Stimulated activated memory B cell treated with anti-CD40 and anti-IgM and Interleukin-4, amounts not matched to agents 10 μg/mL and 1 μg/mL and 100 μg/mL, for 72 hours (primary cell): ENCODE measurements at regions not wholly inside any gene's neighbourhood (a gene's known extent, or its start where the extent isn't known, plus 50 kb on each side); places are given as distances from the start of the nearest gene placed in this dataset.
A peak's percentile ranks its signal among the peaks of the same experiment; 100 is the strongest.
"Not testable (repeated sequence)": the region's sequence is repeated elsewhere in the genome, so short reads cannot be mapped to it uniquely, and the experiment has no call there.

ENCODE experiments used
- ATAC-seq: fragments of 150-1000 bp; cut with Tn5 transposase; 2 replicates; pipeline ENCODE4 v1.10.0; 2021
- H3K27ac Mint-ChIP-seq: one replicate; pipeline ENCODE4 v1.8.0; 2022; ENCODE audit warnings: mild to moderate bottlenecking, mixed read lengths
- H3K27me3 Mint-ChIP-seq: one replicate; pipeline ENCODE4 v1.8.0; 2022; ENCODE audit warnings: mixed read lengths
- H3K36me3 Mint-ChIP-seq: one replicate; pipeline ENCODE4 v1.8.0; 2022; ENCODE audit warnings: mixed read lengths
- H3K4me1 Mint-ChIP-seq: one replicate; pipeline ENCODE4 v1.8.0; 2022; ENCODE audit warnings: mixed read lengths
- H3K4me3 Mint-ChIP-seq: one replicate; pipeline ENCODE4 v1.8.0; 2022; ENCODE audit warnings: mild to moderate bottlenecking, moderate library complexity, mixed read lengths
- H3K9me3 Mint-ChIP-seq: one replicate; pipeline ENCODE4 v1.8.0; 2022; ENCODE audit warnings: mixed read lengths

DNA sequence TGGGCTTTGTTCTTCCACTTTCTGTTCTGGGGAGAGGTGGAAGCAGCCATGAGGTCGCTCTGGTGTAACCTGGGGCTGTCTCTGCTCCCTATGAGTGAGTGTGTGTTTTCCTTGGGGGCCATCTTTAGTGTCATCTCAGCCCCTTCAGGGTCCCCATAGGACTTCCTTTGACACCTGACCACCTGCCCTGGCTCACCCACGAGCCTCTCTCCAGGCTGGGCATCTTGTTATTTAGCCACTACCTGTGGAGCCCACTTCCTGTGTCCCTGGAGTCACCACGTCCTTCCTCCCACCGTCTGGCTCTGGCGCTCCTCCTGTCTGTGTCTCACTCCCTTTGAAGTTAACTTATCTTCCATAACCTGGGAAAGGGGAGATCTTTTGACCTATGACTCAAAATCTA is 176.0 kb downstream of the UXS1 start:
- Mint-ChIP-seq H3K27me3 (no peaks in the 10 kb centered on the region), H3K27ac (no peak overlapping the region), H3K9me3 (no peaks in the 10 kb centered on the region), H3K4me3 (no peak overlapping the region), H3K4me1 (no peaks in the 10 kb centered on the region), H3K36me3 (no peaks in the 10 kb centered on the region)
- no peak for ATAC-seq

DNA sequence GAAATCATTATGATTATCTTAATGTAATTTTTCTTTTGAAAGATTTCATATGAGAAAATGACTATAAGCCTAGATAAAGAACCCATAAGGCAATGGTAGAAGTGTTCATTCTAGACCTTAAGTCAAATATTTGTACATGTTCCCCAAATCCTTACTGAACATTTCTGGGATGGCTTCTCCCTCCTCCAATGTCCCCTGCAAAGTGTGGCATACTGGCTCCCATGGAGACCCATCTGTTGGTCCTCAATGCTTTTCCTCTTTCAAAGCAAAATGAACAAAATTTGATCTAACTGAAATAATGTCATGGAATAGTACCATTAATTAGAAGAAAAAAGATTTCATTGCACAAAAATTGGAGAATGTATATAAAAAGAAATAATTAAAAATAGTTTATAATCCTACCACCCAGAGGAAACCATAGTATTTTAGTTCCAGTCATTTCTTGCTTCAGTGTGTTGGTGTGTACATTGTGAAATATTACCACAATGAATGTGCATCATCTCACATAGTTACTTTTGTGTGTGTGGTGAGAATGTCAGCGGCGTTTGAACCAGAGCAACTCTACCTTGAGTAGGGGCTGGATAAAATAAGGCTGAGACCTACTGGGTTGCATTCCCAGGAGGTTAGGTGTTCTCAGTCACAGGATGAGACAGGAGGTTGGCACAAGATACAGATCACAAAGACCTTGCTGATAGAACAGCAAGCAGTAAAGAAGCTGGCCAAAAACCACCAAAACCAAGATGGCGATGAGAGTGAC is 181.3 kb downstream of the UXS1 start:
- peaks cover 5% of the 10 kb centered on the region for H3K9me3 Mint-ChIP-seq
- H3K4me3 Mint-ChIP-seq = no peak overlapping the region
- H3K27me3 Mint-ChIP-seq = no peaks in the 10 kb centered on the region
- no peak for ATAC-seq
- H3K36me3 Mint-ChIP-seq = no peaks in the 10 kb centered on the region
- H3K4me1 Mint-ChIP-seq = no peaks in the 10 kb centered on the region
- H3K27ac Mint-ChIP-seq = no peak overlapping the region

DNA sequence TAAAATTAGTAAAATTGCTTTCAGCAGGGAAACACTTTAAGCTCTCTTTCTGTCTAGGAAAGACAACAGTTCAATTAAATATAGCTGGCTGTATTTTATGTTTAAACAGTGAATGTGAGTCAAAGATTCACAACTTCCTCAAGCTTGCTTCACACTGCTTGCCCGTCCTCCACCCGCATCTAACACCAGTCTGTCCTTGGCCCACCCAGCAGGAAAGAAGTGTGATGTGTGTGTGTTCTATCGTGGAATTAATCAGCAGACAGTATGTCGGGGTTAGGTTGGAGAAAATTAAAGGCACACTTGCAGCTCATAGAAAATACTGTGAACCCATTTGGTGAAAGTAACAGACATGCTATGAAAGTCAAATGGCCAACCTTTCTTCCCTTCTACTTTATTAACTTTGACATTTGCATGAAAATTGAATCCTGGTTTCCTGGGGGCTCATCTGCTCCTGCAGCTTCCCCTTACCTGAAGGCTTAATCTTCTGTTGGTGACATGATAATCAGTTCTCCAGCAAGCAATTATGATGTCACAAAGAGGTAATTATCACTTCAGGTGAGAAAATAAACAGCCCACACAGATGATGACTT is 182.0 kb downstream of the UXS1 start:
- Mint-ChIP-seq H3K4me1 (no peaks in the 10 kb centered on the region), H3K27me3 (no peaks in the 10 kb centered on the region), H3K36me3 (peaks cover 1% of the 10 kb centered on the region), H3K9me3 (peaks cover 7% of the 10 kb centered on the region), H3K4me3 (no peak overlapping the region), H3K27ac (no peak overlapping the region)
- no peak for ATAC-seq

DNA sequence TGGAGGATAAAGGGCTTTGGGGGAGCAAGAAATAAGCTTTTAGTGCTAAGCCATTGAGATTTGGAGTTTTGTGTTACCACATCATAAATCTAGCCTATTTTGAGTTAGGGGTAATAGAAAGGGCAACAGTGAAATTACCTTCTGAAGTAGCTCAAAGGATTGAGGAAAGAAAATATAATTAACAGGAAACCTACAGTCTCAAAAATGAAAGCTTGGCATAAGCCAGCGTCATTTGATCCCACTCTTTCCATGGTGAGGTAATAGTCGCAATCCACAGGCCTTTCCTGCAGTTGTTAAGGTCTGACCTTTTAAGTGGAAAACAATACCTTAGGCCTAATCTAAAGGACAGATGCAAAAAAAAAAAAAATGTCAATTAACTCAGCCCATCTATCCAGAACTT is 182.7 kb downstream of the UXS1 start:
- Mint-ChIP-seq H3K4me1 (no peaks in the 10 kb centered on the region), H3K27me3 (no peaks in the 10 kb centered on the region), H3K9me3 (peaks cover 13% of the 10 kb centered on the region), H3K4me3 (no peak overlapping the region), H3K27ac (no peak overlapping the region), H3K36me3 (peaks cover 8% of the 10 kb centered on the region)
- ATAC-seq = no peak

DNA sequence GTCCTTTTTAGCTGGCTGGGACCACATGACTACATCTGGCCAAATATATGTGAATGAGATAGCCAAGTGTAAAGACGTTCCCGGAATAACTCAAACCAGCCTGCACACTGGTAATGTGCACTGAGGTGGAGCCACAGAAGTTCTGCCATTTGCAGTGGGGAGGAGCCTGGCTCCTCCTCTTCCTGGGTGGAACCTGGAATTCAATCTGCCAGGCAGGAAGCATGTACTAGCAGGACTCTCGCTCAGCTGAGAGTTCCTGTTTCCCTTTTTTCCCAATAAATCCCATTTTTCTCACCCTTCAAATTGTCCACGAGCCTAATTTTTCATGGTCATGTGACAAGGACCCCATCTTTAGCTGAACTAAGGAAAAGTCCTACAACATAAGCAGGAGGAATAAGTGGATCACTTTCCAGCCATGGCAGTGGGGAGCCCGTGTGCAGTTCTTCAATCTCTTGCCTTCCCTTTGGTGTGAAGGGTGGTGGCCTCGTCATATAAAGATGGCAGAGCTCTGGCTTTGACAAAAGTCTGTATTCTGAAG is 183.2 kb downstream of the UXS1 start:
- Mint-ChIP-seq H3K36me3 (peaks cover 8% of the 10 kb centered on the region), H3K4me3 (no peak overlapping the region), H3K27me3 (no peaks in the 10 kb centered on the region), H3K27ac (no peak overlapping the region), H3K9me3 (peaks cover 17% of the 10 kb centered on the region), H3K4me1 (no peaks in the 10 kb centered on the region)
- ATAC-seq = no peak

DNA sequence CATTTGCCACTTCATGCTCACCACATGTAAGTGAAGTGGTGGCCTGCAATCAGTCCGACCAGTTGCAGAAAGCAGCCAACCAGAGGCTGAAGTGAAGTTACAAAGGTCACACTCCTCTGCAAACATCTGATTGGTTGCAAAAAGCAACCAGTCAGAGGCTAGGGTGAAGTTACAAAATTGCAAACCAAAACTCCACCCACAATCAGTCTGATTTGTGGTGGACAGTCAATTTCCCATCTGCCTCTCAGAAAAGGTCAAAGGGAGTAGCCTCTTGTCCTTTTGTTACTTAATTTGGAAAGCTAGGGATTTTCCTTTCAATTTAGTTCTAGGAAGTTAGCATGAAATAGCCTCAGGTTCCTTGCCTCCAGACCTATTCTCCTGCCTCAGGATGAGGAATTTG is 185.0 kb downstream of the UXS1 start:
- Mint-ChIP-seq H3K9me3 (peaks cover 25% of the 10 kb centered on the region), H3K27ac (no peak overlapping the region)

DNA sequence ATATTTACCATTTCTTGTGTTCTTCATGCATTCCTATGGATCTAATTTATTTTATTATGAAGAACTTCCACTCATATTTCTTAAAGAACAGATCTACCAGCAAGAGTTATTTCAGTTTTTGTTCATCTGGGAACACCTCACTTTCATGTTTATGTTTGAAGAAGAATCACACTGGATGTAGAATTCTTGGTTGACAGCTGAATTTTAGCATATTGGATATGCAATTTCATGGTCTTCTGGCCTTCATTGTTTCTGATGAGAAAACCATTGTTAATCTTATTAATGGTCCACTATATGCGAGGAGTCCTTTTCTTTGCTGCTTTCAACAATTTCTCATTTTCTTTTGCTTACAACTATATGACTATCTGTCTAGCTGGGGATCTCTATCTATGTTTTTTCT is 189.2 kb downstream of the UXS1 start:
- Mint-ChIP-seq H3K9me3 (peaks cover 35% of the 10 kb centered on the region), H3K27ac (no peak overlapping the region), H3K4me3 (no peak overlapping the region), H3K4me1 (no peaks in the 10 kb centered on the region), H3K27me3 (no peaks in the 10 kb centered on the region), H3K36me3 (peaks cover 14% of the 10 kb centered on the region)
- ATAC-seq = no peak

More for the DNA sequence above, 185.0 kb downstream of the UXS1 start:
- H3K36me3 Mint-ChIP-seq = peaks cover 8% of the 10 kb centered on the region
- H3K4me3 Mint-ChIP-seq = no peak overlapping the region
- H3K4me1 Mint-ChIP-seq = no peaks in the 10 kb centered on the region
- no peaks in the 10 kb centered on the region for H3K27me3 Mint-ChIP-seq
- ATAC-seq = no peak

DNA sequence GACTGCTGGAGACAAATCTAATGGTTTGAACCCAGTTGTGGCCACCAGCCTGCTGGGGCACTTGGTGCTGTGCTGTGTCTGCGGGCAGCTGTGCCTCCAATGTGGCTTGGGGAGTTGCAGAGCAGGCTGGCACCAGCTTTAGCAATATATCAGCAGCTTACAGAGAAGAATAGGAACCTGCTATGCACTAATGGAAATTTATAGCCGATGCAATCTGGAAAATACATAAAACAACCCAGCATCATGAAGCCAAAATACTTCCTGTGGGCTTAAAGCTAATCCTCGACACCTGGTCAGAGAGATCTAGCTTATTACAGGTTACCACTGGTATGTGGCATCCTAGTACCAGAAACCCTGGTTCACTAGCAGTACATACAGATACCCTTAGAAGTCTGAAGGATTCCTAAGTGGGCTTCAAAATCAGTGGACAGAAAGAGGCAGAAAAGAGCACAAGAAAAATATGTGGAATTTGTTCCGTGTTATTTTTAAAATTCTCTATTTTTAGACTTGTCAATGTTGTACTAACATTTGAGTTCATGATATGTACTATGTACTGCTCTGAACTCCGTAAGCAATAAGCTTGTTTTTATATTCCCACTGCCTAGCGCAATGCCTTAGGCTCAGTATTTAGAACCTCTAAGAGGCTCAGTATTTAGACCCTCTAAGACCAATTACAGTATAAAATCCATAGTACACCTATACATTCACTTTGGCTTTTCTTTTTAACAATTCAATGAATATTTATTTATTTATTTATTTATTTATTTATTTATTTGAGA is 194.7 kb downstream of the UXS1 start:
- Mint-ChIP-seq H3K9me3 (peaks cover 23% of the 10 kb centered on the region), H3K4me3 (no peak overlapping the region), H3K36me3 (peaks cover 5% of the 10 kb centered on the region), H3K27ac (no peak overlapping the region), H3K27me3 (no peaks in the 10 kb centered on the region), H3K4me1 (no peaks in the 10 kb centered on the region)
- ATAC-seq = no peak

DNA sequence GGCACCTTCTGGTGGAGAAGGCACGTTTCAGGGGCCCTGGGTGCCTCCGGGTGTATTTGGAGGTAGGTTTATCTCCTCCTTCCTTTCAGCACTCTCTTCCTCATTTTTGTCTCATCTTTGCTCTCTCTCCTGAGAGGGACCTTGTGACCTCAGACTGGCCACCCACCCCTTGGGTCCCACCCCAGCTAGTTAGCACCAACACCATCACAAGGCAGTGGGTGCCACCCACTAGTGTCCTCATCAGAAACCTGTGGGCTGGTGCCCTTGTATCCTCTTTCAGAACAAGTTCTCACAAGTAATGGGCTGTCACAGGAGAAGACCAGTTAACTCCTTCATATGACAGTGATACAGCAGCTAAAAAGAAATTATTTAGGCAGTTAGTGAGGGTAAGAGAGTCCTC is 196.4 kb downstream of the UXS1 start:
- H3K36me3 Mint-ChIP-seq = peaks cover 4% of the 10 kb centered on the region
- H3K27ac Mint-ChIP-seq = no peak overlapping the region
- no peaks in the 10 kb centered on the region for H3K27me3 Mint-ChIP-seq
- H3K4me1 Mint-ChIP-seq = no peaks in the 10 kb centered on the region
- H3K4me3 Mint-ChIP-seq = no peak overlapping the region
- peaks cover 28% of the 10 kb centered on the region for H3K9me3 Mint-ChIP-seq
- ATAC-seq = peak; percentile 41

DNA sequence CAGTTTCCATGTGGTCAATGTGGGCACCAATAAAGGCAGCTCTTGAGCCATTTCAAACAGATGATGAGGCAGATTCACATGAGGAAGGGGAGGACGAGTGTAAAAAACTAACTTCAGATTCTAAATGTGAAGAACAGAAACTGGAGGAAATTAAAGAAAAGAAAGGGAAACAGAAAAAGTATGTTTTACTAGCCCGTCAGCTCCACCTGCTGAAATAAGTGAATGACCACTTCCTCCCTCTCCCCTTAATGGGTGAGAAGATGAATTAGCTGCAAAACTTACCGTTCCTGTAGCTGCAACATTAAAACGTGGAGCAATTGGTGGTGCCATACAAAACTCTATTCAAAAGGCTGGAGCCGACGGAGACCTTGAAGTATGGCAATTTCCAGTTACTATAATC is 203.5 kb downstream of the UXS1 start:
- peaks cover under 1% of the 10 kb centered on the region for H3K27me3 Mint-ChIP-seq
- H3K36me3 Mint-ChIP-seq = peaks cover 23% of the 10 kb centered on the region
- no peak overlapping the region for H3K4me3 Mint-ChIP-seq
- H3K9me3 Mint-ChIP-seq = peaks cover 22% of the 10 kb centered on the region
- H3K4me1 Mint-ChIP-seq = no peaks in the 10 kb centered on the region
- ATAC-seq = no peak
- no peak overlapping the region for H3K27ac Mint-ChIP-seq

DNA sequence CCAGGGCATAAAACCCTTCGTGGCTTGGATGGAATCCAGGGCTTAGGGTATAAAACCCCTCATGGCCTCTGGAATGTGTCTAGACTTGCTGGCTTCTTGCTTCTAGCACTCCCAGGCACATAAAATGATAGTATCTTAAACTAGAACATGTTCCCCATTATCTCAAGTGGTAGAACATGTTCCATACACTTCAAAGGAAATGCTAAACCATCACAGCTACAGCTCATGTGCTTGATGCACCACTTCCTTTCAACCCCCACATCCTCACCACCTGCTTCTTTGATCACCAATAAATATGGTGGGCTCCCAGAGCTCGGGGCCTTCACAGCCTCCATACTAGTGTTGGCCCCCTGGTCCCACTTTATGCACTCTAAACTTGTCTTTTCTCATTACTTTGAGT is 204.3 kb downstream of the UXS1 start:
- not testable (repeated sequence) for H3K4me1 Mint-ChIP-seq, H3K27me3 Mint-ChIP-seq, ATAC-seq, H3K27ac Mint-ChIP-seq, H3K4me3 Mint-ChIP-seq
- Mint-ChIP-seq H3K36me3 (peaks cover 30% of the 10 kb centered on the region), H3K9me3 (peaks cover 26% of the 10 kb centered on the region)

DNA sequence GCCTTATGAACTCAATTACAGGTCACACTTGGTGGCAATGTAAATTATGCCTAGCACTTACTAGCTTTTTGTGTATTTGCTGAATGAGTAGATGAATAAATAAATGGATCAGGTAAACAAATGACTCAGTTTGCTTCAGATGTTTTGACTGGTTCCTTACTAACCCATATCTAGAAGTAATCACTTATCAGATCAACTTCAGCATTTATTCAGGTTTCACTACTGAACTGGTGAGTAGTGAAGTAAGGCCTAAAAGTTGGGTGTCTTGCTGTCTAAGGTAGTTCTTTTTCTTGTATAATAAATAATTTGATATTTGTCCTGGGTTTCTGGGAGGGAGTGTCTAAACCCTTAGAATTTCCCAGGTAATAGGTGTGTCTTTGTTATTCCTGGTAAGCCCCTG is 205.0 kb downstream of the UXS1 start:
- Mint-ChIP-seq H3K27ac (no peak overlapping the region), H3K9me3 (peaks cover 23% of the 10 kb centered on the region), H3K27me3 (peaks cover 9% of the 10 kb centered on the region), H3K4me3 (no peak overlapping the region), H3K4me1 (no peaks in the 10 kb centered on the region), H3K36me3 (peaks cover 30% of the 10 kb centered on the region)
- ATAC-seq = no peak

DNA sequence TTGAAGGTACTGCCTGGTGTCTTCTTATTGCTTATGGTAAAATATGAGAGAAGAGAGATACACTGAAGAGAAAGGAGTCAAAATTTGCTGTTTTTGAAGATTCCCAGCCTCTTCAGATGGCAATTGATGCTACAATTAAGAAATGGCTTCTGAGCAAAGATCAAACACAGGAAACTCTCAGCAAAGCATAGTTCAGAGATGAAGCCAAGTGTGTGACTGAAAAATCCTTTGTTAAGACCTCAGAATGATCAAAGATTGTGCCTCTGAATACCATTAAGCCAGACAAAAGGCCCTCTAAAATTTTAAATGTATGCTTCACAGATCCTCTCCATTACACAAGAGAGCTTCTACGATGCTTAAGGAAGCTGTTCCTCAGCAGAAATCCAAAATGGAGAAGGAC is 216.3 kb downstream of the UXS1 start:
- Mint-ChIP-seq H3K4me3 (no peak overlapping the region), H3K27me3 (peaks cover 13% of the 10 kb centered on the region), H3K9me3 (peaks cover 10% of the 10 kb centered on the region), H3K27ac (no peak overlapping the region), H3K36me3 (peaks cover 5% of the 10 kb centered on the region), H3K4me1 (peaks cover 11% of the 10 kb centered on the region)
- no peak for ATAC-seq

DNA sequence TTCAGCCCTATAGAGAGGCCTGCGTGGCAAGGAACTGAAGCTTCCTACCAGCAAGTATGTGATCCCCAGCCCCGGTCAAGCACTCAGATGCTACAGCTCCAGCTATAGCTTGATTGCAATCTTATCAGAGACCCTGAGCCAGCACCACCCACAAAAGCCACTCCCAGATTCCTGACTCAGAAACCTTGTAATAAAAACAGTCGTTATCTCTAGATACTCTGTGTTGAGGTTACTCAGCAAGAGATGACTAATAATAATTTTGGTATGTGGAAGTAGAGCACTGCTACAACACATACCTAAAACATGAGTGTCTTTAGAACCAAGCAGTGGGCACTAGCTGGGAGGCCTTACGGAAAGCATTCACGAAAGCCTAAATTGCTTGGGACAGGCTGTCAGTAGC is 216.9 kb downstream of the UXS1 start:
- peaks cover 10% of the 10 kb centered on the region for H3K9me3 Mint-ChIP-seq
- peaks cover 16% of the 10 kb centered on the region for H3K4me1 Mint-ChIP-seq
- peaks cover 13% of the 10 kb centered on the region for H3K27me3 Mint-ChIP-seq
- no peak overlapping the region for H3K27ac Mint-ChIP-seq
- no peak for ATAC-seq
- peaks cover 5% of the 10 kb centered on the region for H3K36me3 Mint-ChIP-seq
- no peak overlapping the region for H3K4me3 Mint-ChIP-seq

DNA sequence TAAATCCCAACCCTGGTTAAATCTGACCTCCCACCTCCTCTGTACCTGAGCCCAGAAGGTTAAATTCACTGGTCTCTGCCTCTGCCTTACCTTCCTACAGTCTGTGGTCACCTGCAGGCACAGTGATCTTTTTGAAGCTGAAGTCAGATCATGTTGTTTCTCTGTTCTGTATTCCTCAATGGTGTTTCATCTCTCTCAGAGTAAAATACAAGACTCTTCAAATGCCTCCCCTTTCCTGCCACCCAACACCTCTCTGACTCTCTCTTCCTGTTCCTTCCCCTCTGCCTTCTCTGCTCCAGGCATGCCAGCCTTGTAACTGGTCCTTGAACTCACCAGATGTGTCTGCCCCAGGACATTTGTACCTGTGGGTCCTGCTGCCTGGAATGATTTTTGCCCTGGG is 219.3 kb downstream of the UXS1 start:
- Mint-ChIP-seq H3K4me3 (no peak overlapping the region), H3K36me3 (peaks cover 5% of the 10 kb centered on the region), H3K27ac (peak overlapping the region; percentile 10), H3K9me3 (peaks cover 9% of the 10 kb centered on the region), H3K27me3 (peaks cover 13% of the 10 kb centered on the region), H3K4me1 (peaks cover 22% of the 10 kb centered on the region)
- no peak for ATAC-seq
